ENCODE measurements at regions not wholly inside any gene's neighbourhood (a gene's known extent, or its start where the extent isn't known, plus 50 kb on each side); places are given as distances from the start of the nearest gene placed in this dataset.

- ChIA-PET POLR2A (no interaction called here), CTCF (no interaction called here)
- no peak for DNase-seq (ENCODE audit: extremely low spot score)
- TF ChIP-seq NFRKB (IDR thresholded peaks at IDR 0.05) (no peak), SP1 (IDR thresholded peaks at IDR 0.05) (no peak), BHLHE40 (IDR thresholded peaks at IDR 0.05; ENCODE audit: borderline replicate concordance) (no peak), SUZ12 (IDR thresholded peaks at IDR 0.05) (no peak), FOXA1 (IDR thresholded peaks at IDR 0.05) (no peak), CTBP1 (IDR thresholded peaks at IDR 0.05; ENCODE audit: borderline replicate concordance) (no peak), TARDBP (IDR thresholded peaks at IDR 0.05) (no peak), LEF1 (IDR thresholded peaks at IDR 0.05; ENCODE audit: borderline replicate concordance) (no peak), HDGF (IDR thresholded peaks at IDR 0.05; ENCODE audit: borderline replicate concordance) (no peak), PKNOX1 (IDR thresholded peaks at IDR 0.05) (no peak), ELF4 (IDR thresholded peaks at IDR 0.05) (no peak), L3MBTL2 (conservative IDR thresholded peaks at IDR 0.05) (no peak)
Measured at GRCh38 chr5:84602371-84602771, 217.7 kb upstream of the EDIL3 start.

GRCh38 chr5:84599964-84600363, 215.3 kb upstream of the EDIL3 start:
- TF ChIP-seq LEF1 (IDR thresholded peaks at IDR 0.05; ENCODE audit: borderline replicate concordance) (no peak), ZNF384 (IDR thresholded peaks at IDR 0.05) (no peak), HDGF (IDR thresholded peaks at IDR 0.05; ENCODE audit: borderline replicate concordance) (no peak)
- ChIA-PET POLR2A (no interaction called here), CTCF (no interaction called here)

GRCh38 chr5:84597904-84598303, 213.2 kb upstream of the EDIL3 start:
- ChIA-PET CTCF (no interaction called here), POLR2A (no interaction called here)
- no peak for DNase-seq (ENCODE audit: extremely low spot score)
- no peak for TF ChIP-seq FOXM1 (IDR thresholded peaks at IDR 0.05; ENCODE audit: borderline replicate concordance)
- TF ChIP-seq CTBP1 (IDR thresholded peaks at IDR 0.05; ENCODE audit: borderline replicate concordance): no peak
- TF ChIP-seq HDGF (IDR thresholded peaks at IDR 0.05; ENCODE audit: borderline replicate concordance): no peak
- no peak for TF ChIP-seq FOXK2 (IDR thresholded peaks at IDR 0.05)
- no peak for TF ChIP-seq FOXA1 (IDR thresholded peaks at IDR 0.05)
- no peak for TF ChIP-seq NFRKB (IDR thresholded peaks at IDR 0.05)
- TF ChIP-seq SUZ12 (IDR thresholded peaks at IDR 0.05): no peak
- no peak for TF ChIP-seq BHLHE40 (IDR thresholded peaks at IDR 0.05; ENCODE audit: borderline replicate concordance)
- no peak for TF ChIP-seq SP1 (IDR thresholded peaks at IDR 0.05)
- no peak for TF ChIP-seq ARNT (IDR thresholded peaks at IDR 0.05)
- no peak for TF ChIP-seq L3MBTL2 (conservative IDR thresholded peaks at IDR 0.05)
- no peak for TF ChIP-seq ZNF384 (IDR thresholded peaks at IDR 0.05)
- TF ChIP-seq ELF4 (IDR thresholded peaks at IDR 0.05): no peak
- no peak for TF ChIP-seq LEF1 (IDR thresholded peaks at IDR 0.05; ENCODE audit: borderline replicate concordance)
- TF ChIP-seq PKNOX1 (IDR thresholded peaks at IDR 0.05): no peak
- no peak for TF ChIP-seq TARDBP (IDR thresholded peaks at IDR 0.05)

More at GRCh38 chr5:84599964-84600363, 215.3 kb upstream of the EDIL3 start:
- DNase-seq (ENCODE audit: extremely low spot score): no peak

- TF ChIP-seq PKNOX1 (IDR thresholded peaks at IDR 0.05): no peak
- TF ChIP-seq FOXM1 (IDR thresholded peaks at IDR 0.05; ENCODE audit: borderline replicate concordance): no peak
- no peak for TF ChIP-seq L3MBTL2 (conservative IDR thresholded peaks at IDR 0.05)
- no peak for TF ChIP-seq SP1 (IDR thresholded peaks at IDR 0.05)
- no peak for TF ChIP-seq LEF1 (IDR thresholded peaks at IDR 0.05; ENCODE audit: borderline replicate concordance)
- TF ChIP-seq FOXA1 (IDR thresholded peaks at IDR 0.05): no peak
- no peak for TF ChIP-seq TARDBP (IDR thresholded peaks at IDR 0.05)
- no peak for DNase-seq (ENCODE audit: extremely low spot score)
- ChIA-PET CTCF (no interaction called here), POLR2A (no interaction called here)
Measured at GRCh38 chr5:84590629-84591028, 205.9 kb upstream of the EDIL3 start.

GRCh38 chr5:84589926-84590325, 205.2 kb upstream of the EDIL3 start:
- POLR2A ChIA-PET: no interaction called here
- TF ChIP-seq SP1 (IDR thresholded peaks at IDR 0.05): no peak
- TF ChIP-seq ZNF384 (IDR thresholded peaks at IDR 0.05): no peak
- no peak for TF ChIP-seq SUZ12 (IDR thresholded peaks at IDR 0.05)
- no peak for TF ChIP-seq HDGF (IDR thresholded peaks at IDR 0.05; ENCODE audit: borderline replicate concordance)
- no peak for TF ChIP-seq L3MBTL2 (conservative IDR thresholded peaks at IDR 0.05)
- no peak for TF ChIP-seq FOXK2 (IDR thresholded peaks at IDR 0.05)
- TF ChIP-seq PKNOX1 (IDR thresholded peaks at IDR 0.05): no peak
- no peak for DNase-seq (ENCODE audit: extremely low spot score)
- CTCF ChIA-PET: no interaction called here

GRCh38 chr5:84585218-84585617, 200.5 kb upstream of the EDIL3 start:
- DNase-seq (ENCODE audit: extremely low spot score): no peak
- CTCF ChIA-PET: interaction anchor here (0.6 kb wide), 1 partner anchor 207 kb away, joined by 3 read pairs; no protein-coding TSS in a partner anchor
- POLR2A ChIA-PET: no interaction called here
- TF ChIP-seq PKNOX1 (IDR thresholded peaks at IDR 0.05) (no peak), FOXA1 (IDR thresholded peaks at IDR 0.05) (no peak), FOXK2 (IDR thresholded peaks at IDR 0.05) (no peak), LEF1 (IDR thresholded peaks at IDR 0.05; ENCODE audit: borderline replicate concordance) (no peak), ELF4 (IDR thresholded peaks at IDR 0.05) (no peak), BHLHE40 (IDR thresholded peaks at IDR 0.05; ENCODE audit: borderline replicate concordance) (no peak), FOXM1 (IDR thresholded peaks at IDR 0.05; ENCODE audit: borderline replicate concordance) (no peak), ZNF384 (IDR thresholded peaks at IDR 0.05) (no peak), HDGF (IDR thresholded peaks at IDR 0.05; ENCODE audit: borderline replicate concordance) (no peak), NFRKB (IDR thresholded peaks at IDR 0.05) (no peak)
